ENCODE measurements at regions not wholly inside any gene's neighbourhood (a gene's known extent, or its start where the extent isn't known, plus 50 kb on each side); places are given as distances from the start of the nearest gene placed in this dataset.

DNA sequence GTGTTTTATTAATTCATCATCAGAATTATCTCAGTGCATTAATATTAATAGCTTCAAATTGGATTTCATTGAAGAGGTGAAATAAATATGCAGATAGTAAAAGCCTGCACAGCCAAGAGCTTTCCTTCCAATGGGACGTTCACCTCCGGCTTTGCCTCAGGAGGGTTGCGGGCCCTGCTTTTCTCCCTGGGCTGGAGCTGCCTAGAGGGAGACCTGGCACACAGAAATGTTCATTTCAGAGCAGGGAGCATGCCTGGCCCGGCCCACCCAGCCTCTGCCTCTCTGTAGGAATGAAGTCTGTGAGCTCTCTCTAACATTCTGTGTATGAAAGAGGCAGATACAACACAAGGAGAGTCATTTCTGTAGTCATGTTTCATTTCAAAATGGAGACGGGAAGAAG lies 100.4 kb upstream of the IRX2 start:
- TF ChIP-seq, protein P1, sequence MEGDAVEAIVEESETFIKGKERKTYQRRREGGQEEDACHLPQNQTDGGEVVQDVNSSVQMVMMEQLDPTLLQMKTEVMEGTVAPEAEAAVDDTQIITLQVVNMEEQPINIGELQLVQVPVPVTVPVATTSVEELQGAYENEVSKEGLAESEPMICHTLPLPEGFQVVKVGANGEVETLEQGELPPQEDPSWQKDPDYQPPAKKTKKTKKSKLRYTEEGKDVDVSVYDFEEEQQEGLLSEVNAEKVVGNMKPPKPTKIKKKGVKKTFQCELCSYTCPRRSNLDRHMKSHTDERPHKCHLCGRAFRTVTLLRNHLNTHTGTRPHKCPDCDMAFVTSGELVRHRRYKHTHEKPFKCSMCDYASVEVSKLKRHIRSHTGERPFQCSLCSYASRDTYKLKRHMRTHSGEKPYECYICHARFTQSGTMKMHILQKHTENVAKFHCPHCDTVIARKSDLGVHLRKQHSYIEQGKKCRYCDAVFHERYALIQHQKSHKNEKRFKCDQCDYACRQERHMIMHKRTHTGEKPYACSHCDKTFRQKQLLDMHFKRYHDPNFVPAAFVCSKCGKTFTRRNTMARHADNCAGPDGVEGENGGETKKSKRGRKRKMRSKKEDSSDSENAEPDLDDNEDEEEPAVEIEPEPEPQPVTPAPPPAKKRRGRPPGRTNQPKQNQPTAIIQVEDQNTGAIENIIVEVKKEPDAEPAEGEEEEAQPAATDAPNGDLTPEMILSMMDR (IDR thresholded peaks at IDR 0.05), result no peak
- no peak for TF ChIP-seq POLR2A (IDR thresholded peaks at IDR 0.05)

Measured in lower leg skin (tissue), 3 donors.